ENCODE measurements at regions not wholly inside any gene's neighbourhood (a gene's known extent, or its start where the extent isn't known, plus 50 kb on each side); places are given as distances from the start of the nearest gene placed in this dataset.

DNA sequence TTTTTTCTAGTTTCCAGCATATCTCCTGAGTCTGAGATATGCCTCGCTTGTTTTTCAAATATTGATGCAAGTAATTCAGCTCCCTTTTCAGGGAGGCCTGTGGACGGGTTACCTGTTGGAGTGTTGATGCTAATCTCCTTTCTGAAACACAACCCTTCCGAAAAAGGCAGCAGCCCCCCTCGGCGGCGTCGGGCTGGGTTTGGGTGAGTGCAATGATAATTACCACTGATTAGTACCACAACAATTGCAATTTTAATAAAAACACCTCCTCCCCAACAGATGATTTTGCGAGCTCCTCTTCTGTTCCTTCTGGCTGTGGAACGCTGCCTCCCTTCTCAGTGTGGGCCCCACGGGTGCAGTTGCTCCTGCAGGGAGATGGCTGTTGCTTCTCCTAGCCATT lies 66.3 kb downstream of the PTGR3 start:
- H3K27ac ChIP-seq (ENCODE audit: low read length), result no peak overlapping the region
- WGBS (ENCODE audit: insufficient coverage), result 91% methylated on average over 10 of the region's 10 CpGs
- Mint-ChIP-seq H3K4me3 (no peak overlapping the region), H3K4me1 (no peaks in the 10 kb centered on the region), H3K9me3 (peaks cover 2 to 6% of the 10 kb centered on the region in 2 donors), H3K36me3 (peaks cover 14% of the 10 kb centered on the region), H3K27me3 (ENCODE audit: low read depth in 2 of 2) (peaks cover 10 to 18% of the 10 kb centered on the region in 2 donors), H3K27ac (no peak overlapping the region)
- no peaks in the 10 kb centered on the region for H3K27me3 ChIP-seq (ENCODE audit: control insufficient read depth, insufficient read depth, low read length)
- DNase-seq (no peak), ATAC-seq (no peak)
- no peaks in the 10 kb centered on the region for H3K9me3 ChIP-seq (ENCODE audit: control insufficient read depth, insufficient read depth, low read length)
- TF ChIP-seq, protein P1, sequence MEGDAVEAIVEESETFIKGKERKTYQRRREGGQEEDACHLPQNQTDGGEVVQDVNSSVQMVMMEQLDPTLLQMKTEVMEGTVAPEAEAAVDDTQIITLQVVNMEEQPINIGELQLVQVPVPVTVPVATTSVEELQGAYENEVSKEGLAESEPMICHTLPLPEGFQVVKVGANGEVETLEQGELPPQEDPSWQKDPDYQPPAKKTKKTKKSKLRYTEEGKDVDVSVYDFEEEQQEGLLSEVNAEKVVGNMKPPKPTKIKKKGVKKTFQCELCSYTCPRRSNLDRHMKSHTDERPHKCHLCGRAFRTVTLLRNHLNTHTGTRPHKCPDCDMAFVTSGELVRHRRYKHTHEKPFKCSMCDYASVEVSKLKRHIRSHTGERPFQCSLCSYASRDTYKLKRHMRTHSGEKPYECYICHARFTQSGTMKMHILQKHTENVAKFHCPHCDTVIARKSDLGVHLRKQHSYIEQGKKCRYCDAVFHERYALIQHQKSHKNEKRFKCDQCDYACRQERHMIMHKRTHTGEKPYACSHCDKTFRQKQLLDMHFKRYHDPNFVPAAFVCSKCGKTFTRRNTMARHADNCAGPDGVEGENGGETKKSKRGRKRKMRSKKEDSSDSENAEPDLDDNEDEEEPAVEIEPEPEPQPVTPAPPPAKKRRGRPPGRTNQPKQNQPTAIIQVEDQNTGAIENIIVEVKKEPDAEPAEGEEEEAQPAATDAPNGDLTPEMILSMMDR (IDR thresholded peaks at IDR 0.05), result no peak
- no peaks in the 10 kb centered on the region for H3K4me1 ChIP-seq (ENCODE audit: control insufficient read depth, insufficient read depth, low read length)
- intact Hi-C loops (cut with micrococcal nuclease), result no loop called here
- no peak overlapping the region for H3K4me3 ChIP-seq (ENCODE audit: low read length)
- H3K36me3 ChIP-seq (ENCODE audit: control insufficient read depth, insufficient read depth, low read length), result no peaks in the 10 kb centered on the region

DNA sequence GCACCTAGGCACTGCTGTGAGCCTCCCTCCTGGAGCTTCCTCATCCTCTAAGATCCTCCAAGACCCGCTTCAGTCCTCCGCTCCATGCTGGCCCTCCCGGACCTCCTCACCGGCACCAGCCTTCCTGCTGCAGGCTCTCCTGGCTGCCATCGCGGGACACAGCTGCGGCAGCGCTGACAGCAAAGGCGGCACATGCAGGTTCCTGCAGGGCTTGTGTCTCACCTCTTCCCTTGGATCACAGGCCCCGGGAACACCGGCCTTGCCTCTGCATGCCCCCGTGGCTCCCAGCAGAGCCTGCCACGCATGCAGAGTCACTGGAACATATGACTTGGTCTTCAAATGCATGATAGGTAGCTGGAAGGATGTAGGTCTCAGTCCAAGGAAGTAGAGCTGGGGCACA lies 67.2 kb downstream of the PTGR3 start:
- H3K4me1 ChIP-seq (ENCODE audit: control insufficient read depth, insufficient read depth, low read length), result no peaks in the 10 kb centered on the region
- Mint-ChIP-seq H3K27me3 (ENCODE audit: low read depth in 2 of 2) (peaks cover 8 to 10% of the 10 kb centered on the region in 2 donors), H3K9me3 (peaks cover 2 to 4% of the 10 kb centered on the region in 2 donors), H3K4me3 (no peak overlapping the region), H3K36me3 (peaks cover 6% of the 10 kb centered on the region), H3K4me1 (no peaks in the 10 kb centered on the region), H3K27ac (no peak overlapping the region)
- ATAC-seq (no peak), DNase-seq (no peak)
- H3K27me3 ChIP-seq (ENCODE audit: control insufficient read depth, insufficient read depth, low read length), result no peaks in the 10 kb centered on the region
- WGBS (ENCODE audit: insufficient coverage), result 95% methylated on average over 12 of the region's 13 CpGs
- H3K4me3 ChIP-seq (ENCODE audit: low read length), result no peak overlapping the region
- H3K36me3 ChIP-seq (ENCODE audit: control insufficient read depth, insufficient read depth, low read length), result no peaks in the 10 kb centered on the region
- TF ChIP-seq, protein P1 (IDR thresholded peaks at IDR 0.05), result no peak
- intact Hi-C loops (cut with micrococcal nuclease), result no loop called here
- H3K27ac ChIP-seq (ENCODE audit: low read length), result no peak overlapping the region
- H3K9me3 ChIP-seq (ENCODE audit: control insufficient read depth, insufficient read depth, low read length), result no peaks in the 10 kb centered on the region

DNA sequence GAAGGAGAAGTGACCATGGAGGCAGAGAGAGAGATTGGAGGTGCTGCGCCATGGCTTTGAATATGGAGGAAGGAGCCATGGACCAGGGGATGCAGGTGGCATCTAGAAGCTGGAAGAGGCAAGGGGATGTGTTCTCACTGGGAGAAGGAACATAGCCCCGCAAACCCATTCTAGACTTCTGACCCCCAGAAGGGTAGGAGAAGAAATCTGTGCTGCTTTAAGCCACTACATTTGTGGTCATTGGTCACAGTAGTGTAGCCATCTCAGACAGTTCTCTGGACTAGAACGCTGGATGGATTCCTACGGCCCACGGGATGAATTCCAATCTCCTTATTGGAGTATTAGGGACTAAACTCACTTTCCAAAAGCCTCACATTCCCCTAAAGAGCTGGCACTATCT lies 67.8 kb downstream of the PTGR3 start:
- H3K4me3 ChIP-seq (ENCODE audit: low read length), result no peak overlapping the region
- no peaks in the 10 kb centered on the region for H3K4me1 Mint-ChIP-seq
- H3K4me1 ChIP-seq (ENCODE audit: control insufficient read depth, insufficient read depth, low read length), result no peaks in the 10 kb centered on the region
- H3K27ac Mint-ChIP-seq, result no peak overlapping the region
- DNase-seq, result no peak
- H3K36me3 ChIP-seq (ENCODE audit: control insufficient read depth, insufficient read depth, low read length), result no peaks in the 10 kb centered on the region
- no peaks in the 10 kb centered on the region for H3K9me3 ChIP-seq (ENCODE audit: control insufficient read depth, insufficient read depth, low read length)
- peaks cover under 1% of the 10 kb centered on the region for H3K36me3 Mint-ChIP-seq
- H3K9me3 Mint-ChIP-seq, result peaks cover 0 to 2% of the 10 kb centered on the region in 2 donors
- no peak overlapping the region for H3K27ac ChIP-seq (ENCODE audit: low read length)
- H3K27me3 Mint-ChIP-seq (ENCODE audit: low read depth in 2 of 2), result peaks cover 3 to 7% of the 10 kb centered on the region in 2 donors
- 94% methylated on average over 5 of the region's 5 CpGs for WGBS (ENCODE audit: insufficient coverage)
- H3K4me3 Mint-ChIP-seq, result no peak overlapping the region
- intact Hi-C loops (cut with micrococcal nuclease), result no loop called here
- ATAC-seq, result no peak
- no peaks in the 10 kb centered on the region for H3K27me3 ChIP-seq (ENCODE audit: control insufficient read depth, insufficient read depth, low read length)
- TF ChIP-seq, protein P1 (IDR thresholded peaks at IDR 0.05), result no peak

GRCh38 chr18:75140296-75140695 lies 68.6 kb downstream of the PTGR3 start:
- H3K9me3 Mint-ChIP-seq, result peaks cover 0 to 2% of the 10 kb centered on the region in 2 donors
- no peaks in the 10 kb centered on the region for H3K4me1 Mint-ChIP-seq
- no peaks in the 10 kb centered on the region for H3K36me3 ChIP-seq (ENCODE audit: control insufficient read depth, insufficient read depth, low read length)
- no peaks in the 10 kb centered on the region for H3K36me3 Mint-ChIP-seq
- intact Hi-C loops (cut with micrococcal nuclease), result no loop called here
- no peak for ATAC-seq
- WGBS (ENCODE audit: insufficient coverage), result 79% methylated on average over 5 of the region's 5 CpGs
- H3K9me3 ChIP-seq (ENCODE audit: control insufficient read depth, insufficient read depth, low read length), result no peaks in the 10 kb centered on the region
- H3K4me3 ChIP-seq (ENCODE audit: low read length), result no peak overlapping the region
- H3K27ac ChIP-seq (ENCODE audit: low read length), result no peak overlapping the region
- no peak for DNase-seq
- no peak overlapping the region for H3K4me3 Mint-ChIP-seq
- H3K27me3 Mint-ChIP-seq (ENCODE audit: low read depth in 2 of 2), result peaks cover 0 to 4% of the 10 kb centered on the region in 2 donors
- TF ChIP-seq, protein P1 (IDR thresholded peaks at IDR 0.05), result no peak
- H3K4me1 ChIP-seq (ENCODE audit: control insufficient read depth, insufficient read depth, low read length), result no peaks in the 10 kb centered on the region
- no peaks in the 10 kb centered on the region for H3K27me3 ChIP-seq (ENCODE audit: control insufficient read depth, insufficient read depth, low read length)
- no peak overlapping the region for H3K27ac Mint-ChIP-seq

Data from natural killer cell (primary cell).